Umbilical cord (tissue), 1 donor: ENCODE measurements at regions not wholly inside any gene's neighbourhood (a gene's known extent, or its start where the extent isn't known, plus 50 kb on each side); places are given as distances from the start of the nearest gene placed in this dataset.
A peak's percentile ranks its signal among the peaks of the same experiment; 100 is the strongest.

Experiments
- DNase-seq: peaks from one replicate; pipeline ENCODE4 v3.0.0-alpha.2; 2015; ENCODE audit warnings: low spot score

DNA sequence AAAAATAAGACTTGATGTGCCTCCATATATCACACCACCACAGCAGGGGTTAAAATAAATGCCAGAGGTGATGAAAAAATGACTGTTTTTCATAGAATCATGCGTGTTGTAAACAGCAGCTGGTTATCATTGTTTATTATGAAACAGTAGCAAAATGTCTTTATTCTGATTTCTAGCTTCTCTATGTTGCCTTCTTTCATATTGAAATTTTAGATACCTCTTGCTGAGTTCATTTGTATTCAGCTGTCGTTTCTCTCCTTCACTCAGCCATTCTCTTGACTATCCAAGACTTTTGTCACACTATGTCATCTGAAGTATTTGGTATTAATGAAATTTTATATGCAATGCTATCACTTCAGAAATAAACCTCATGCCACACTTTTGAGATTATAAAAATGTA is 465.0 kb downstream of the TAF11L14 start:
- DNase-seq = no peak

DNA sequence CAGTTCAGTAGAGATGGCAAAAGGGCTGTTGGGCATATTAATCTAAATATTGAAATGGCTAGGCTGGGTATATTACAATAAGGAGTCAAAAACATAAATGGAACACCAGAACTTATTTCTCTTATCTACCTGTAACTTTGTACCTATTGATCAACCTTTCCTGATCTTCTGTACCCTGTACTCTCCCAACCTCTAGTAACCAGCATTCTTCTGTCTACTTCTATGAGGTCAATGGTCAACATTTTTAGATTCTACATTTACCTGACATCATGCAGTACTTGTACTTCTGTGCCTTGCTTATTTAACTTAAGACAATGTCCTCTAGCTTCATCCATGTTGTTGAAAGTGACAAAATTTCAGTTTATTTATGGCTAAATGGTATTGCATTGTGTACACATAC is 467.3 kb downstream of the TAF11L14 start:
- no peak for DNase-seq

DNA sequence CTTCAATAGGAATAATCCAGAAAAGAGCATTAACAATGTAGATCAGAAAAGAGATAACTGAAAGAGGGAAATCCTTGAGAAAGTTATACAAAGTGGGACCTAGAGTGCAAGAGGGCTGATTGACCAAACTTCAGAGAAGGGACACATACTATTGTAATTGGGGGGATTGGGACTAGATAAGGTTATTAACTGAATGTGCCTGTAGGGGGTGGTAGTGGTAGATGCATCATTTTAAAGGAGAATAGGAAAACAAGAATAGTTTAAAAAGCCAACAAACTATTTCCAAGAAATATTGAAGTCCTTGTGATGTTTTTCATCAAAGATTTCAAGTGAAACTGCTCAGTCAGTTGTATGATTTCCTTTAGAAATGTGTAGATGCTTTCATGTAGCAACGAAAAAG is 468.5 kb downstream of the TAF11L14 start:
- no peak for DNase-seq

DNA sequence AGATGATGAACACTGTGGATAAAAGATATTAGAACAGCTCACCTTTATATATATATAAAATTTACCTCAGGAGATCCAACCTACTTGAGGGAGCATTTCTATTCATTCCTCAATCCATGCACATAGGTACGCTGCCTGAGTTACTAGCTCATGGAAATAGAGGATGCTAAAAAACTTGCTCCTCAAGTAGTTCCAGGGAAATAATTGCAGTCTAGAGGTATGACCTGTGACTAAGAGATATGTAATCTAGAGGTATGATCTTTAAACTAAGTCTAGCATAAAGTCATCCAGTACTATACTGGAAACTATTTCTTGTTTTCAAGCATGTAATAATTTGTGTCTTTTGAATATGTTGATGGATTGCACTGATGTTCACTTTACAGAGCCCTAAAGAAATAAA is 471.2 kb downstream of the TAF11L14 start:
- DNase-seq = no peak

DNA sequence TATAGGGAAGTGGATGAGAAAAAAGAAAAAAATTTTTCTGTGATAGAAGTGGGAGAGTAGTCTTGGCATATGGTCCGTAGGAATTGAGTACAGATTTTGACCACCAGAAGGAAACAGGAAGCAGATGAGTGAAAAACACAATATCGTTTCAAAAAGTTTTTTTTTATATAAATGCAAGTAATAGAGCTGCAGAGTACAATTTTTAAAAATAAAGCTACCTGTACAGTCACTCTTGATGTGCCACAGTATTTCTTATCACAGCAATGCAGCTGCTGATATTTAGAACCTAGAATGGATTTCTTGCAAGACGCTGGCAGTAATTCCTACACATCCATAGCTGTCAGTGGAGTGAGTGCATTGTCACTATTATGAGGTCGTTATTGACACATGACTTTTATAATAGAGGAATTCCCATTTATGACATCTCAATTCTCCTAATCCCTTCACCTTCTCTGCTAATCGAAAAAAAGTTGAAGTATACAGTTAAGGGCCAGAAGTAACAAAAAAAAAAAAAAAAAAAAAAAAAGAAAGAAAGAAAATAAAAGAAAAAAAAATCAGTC is 477.7 kb downstream of the TAF11L14 start:
- no peak for DNase-seq

DNA sequence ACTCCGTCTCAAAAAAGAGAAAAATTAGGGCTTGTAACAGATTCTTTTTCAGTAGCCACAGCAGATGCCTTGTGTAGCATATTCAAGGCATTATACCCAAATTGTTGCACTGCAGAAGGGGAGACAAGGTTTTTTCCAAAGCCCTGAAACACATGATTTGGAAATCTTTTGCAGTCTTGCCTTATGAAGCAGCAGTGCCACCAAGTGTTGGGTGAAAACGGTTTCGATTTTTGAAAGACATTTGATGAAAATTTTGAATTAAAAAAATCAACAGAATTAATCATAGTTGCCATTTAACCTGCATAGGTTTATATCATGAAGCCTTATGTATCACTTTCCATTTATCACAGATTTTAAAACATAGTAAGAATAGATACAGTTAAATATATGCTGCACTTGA is 479.5 kb downstream of the TAF11L14 start:
- peak; percentile 30 for DNase-seq

DNA sequence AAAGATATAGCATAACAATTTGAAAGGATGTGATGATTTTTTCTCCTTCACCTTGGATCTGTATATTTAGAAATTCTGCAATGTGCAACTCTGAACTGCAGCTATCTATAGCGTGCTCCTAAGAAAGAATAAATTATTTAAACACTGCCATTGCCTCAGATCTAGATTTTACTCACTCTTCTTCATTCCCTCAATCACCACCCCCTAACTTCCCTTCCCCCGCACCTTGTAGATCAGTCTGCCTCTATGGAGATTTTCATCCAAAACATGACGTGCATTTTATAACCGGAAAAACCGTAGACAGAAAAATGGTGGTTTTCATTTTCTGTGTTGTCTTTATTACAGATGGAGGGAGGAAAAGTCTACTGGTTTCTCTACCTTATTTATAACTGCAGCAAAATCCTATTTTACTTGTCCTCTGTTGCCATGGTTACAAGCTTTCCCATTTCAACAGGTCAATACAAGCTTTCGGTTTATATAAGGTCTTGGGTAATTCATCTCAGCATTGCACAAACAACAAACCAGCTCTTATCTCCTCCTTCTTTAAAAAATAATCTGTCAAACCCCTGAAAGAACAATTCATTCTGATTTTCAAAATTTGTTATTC is 480.0 kb downstream of the TAF11L14 start:
- DNase-seq = no peak

DNA sequence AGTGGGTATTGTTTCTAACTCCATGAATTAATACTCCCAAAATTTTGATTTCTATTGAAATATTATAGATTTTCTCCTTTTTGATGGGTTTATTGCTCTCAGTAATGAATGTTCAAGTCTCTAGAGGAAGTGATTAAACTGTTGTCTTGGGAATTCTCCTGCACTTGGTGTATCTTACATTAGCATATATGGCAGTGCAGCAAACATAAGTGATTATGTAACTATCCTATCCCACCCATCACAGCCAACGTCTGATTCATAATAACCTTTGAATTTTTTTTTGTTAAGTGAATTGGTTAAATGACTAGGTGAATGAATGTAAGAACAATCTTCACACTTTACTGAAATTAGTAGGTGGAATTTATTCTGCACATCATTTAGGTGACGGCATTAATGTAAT is 483.7 kb downstream of the TAF11L14 start:
- no peak for DNase-seq

DNA sequence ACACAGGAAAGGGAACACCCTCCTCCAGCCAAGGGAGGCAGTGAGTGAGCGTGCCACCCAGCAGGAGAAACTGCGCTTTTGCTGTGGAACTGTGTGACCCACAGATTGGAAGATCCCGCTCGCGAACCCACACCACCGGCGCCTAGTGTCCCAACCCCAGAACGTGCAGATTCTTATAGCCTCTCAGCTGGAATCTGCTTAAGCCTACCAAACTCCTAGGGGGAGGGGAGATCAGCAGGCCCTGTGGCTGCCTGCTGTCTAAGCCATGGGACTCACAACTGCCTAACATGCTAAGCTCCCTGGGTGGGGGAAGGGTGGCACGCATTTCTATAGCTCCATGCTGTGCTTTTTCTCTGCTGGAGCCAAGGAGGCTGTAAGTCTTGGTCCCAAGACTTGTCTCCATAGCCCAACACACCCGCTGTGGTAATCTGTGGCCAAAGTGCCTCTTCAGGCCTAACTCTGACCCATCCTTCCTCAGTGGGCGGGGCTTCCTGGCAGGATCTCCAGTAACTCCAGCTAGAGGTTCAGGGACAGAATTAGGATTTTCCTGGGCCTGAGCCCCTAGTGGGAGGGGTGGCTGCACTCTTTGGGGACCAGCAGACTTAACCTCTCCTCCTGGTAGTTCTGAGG is 485.0 kb downstream of the TAF11L14 start:
- DNase-seq = no peak

DNA sequence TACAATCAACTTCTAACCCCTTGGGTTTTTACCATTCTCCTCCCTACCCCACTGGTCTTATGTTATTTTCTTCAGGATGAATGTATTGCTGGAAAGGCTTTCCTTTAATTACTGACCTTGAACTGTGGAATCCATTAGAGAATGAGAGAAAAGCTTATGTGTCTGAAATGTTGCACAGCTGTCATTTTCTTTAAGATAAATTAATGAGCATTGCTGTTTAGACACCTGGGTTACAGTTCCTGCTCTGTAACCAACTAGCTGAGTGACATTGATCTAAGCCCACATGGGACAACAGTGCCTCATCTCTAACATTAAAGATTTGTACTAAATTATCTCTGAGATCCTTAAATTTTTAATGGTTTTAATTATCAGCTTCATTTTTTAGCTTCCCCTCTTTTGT is 507.0 kb downstream of the TAF11L14 start:
- DNase-seq = no peak

DNA sequence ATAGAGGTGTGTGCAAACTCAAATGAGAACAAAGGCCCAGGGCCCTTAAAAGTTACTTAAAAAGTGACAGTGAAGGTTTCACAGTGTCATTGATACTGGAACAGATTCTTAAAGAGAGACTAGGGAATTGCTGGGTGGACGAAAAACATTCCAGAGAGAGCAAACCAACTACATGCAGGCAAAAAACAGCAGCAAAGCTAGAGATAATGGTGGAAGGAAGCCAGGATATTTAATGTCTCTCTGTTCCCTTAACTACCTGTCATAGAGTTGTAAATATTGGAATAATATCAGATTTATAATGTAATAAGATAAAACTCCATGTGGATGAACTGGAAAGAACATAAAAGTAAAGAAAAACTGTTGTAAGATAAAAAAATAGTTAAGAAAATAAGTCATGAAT is 508.6 kb downstream of the TAF11L14 start:
- no peak for DNase-seq

DNA sequence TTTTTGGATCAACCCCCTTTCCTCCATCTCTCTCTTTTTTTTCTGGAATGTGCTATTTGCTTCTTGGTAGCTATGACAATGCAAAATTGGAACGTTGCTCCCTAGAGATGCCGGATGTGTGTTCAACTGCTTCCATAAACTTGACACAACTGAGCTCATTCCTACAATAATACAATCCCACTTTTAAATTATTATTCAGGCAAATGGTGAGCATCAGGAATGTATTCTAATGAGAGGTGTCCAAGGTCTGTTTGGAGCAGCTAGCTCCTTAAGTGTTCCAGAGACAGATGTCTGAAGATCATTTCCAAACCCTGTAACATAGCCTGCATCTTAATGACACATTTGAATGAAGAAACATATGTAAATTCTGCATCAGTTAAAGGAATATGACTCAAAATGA is 518.4 kb downstream of the TAF11L14 start:
- DNase-seq = no peak

DNA sequence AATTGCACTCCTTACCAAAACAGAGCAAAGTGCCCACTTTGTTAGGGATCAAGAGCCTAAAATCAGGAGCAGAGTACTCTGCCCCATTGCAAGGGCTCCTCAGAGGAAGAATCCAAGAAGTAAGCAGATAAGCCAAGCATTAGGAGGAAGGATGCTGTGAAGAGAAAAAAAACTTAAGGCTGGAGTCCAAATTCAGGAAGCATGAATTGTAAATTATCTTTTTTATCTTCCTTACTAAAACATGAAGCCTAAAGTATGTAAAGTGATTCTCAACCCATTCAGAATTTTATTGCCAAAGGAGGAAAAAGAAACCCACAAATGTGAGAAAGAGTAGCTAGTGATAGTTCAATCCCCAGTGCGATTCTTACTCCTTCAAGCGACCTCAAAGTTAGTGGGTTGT is 523.9 kb downstream of the TAF11L14 start:
- DNase-seq = no peak

DNA sequence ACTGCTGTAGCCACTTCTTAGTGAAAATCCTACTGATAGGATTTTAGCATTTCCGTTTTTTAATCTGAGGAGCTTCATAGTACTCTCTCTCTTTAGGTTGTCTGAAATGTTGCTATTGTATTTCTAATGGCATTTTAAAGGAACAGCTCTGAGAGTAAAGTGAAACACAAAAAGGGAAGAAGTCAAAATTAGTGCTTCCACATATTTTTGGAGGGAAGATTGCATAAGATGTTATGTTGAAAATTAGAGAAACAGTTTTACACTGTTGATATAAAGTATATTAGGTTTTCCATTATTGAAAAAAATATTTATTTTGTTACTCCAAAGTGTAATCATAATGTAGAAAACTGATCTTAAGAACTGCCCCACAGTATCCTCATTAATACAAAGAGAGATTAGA is 525.1 kb downstream of the TAF11L14 start:
- DNase-seq = no peak

DNA sequence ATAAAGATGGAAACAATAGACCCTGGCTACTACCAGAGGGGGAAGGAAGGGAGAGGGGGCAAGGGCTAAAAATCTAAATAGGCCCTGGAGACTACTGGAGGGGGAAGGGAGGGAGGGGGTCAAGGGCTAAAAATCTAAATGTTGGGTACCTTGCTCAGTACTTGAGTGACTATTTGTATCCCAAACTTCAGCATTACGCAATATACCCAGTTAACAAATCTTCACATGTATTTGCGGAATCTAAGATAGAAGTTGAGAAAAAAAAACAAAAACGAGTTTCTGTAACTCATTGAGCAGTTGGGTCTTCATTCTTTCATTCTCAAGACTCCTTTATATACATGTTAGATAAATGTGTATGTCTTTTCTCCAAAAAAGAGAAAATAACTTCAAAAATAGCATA is 537.4 kb downstream of the TAF11L14 start:
- DNase-seq = no peak

DNA sequence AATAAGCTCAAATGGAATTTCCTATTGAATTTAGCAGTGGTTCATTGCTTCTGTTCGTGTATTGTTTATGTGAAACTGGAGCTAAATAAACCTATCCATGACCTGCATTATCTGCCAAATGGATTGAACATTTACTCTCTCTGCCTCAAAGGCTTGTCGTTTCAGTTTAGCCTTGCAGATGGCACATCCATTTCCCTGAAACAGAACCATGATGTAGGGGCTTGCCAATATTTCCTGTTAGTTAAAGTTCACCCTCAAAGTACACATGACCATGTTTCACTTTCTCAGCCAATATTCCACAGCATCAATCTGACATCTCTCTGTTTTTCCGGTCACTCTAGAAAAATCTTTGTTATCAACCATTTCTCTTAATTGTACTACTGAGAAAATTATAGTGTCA is 545.3 kb downstream of the TAF11L14 start:
- no peak for DNase-seq

DNA sequence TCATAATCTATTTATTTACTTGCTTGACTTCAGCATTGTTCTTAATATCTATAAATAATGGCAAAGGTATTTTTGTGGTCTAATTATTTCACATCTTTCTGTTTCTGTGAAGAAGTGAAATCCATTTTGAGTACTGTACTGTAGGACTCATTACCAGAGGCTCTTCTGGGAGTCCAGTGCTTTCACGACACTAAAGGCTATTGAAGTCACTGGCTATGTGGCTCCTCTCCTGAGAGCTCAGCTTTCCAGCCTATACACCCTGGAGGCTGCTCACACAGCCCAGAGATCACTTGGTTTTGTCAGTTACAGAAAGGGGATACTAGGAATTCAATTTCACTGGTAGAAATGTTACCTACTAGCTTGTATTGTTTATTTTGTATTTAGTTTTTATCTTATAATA is 547.3 kb downstream of the TAF11L14 start:
- no peak for DNase-seq

DNA sequence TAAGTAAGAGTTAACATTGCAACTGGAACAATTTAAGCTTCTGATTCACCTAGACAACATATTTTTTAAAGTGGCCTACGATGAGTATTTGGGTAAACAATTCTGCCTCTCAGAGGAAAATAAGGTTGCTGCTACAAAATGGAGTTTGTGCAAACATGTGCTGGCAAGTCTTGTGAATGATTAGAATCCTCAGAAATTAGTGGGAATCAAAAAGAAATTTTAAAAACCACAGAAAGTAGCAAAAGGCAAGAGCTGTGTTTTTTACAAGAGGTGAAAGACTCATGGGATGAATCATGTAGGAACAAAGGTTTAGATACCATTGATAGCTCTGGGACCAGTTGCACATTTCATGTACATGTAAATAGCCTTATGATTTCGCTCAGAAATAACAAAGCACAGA is 561.6 kb downstream of the TAF11L14 start:
- no peak for DNase-seq

DNA sequence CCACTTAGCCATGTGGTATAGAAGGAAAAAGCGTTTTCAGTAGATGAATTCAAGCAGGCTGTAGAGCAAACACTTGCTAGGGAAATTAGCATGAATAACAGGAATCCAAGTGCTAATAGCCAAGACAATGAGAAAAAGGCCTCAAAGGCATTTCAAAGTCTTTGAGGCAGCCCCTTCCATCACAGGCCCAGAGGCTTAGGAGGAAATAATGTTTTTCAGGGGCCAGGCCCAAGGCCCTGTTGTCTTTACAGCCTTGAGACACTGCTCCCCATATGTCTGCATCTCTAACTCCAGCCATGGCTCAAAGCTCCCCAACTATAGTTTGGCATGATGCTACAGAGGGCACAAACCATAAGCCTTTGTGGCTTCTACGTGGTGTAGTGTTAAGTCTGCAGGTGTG is 563.5 kb downstream of the TAF11L14 start:
- no peak for DNase-seq

DNA sequence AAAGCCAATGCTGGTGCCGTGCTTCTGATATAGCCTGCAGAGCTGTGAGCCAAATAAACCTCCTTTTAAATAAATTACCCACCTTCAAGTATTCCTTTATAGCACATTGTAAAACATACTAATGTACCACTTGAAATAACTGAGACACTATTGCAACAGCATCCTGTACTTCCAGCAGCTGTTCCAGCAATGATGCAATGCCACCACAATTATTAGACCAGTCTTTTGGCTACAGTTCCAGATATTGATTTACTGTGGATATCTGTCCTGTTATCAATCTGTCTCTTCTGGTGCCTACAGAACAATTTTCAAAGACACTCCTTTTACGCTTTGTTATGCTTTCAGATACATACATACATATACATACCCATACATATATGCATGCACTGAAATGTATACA is 567.9 kb downstream of the TAF11L14 start:
- no peak for DNase-seq

DNA sequence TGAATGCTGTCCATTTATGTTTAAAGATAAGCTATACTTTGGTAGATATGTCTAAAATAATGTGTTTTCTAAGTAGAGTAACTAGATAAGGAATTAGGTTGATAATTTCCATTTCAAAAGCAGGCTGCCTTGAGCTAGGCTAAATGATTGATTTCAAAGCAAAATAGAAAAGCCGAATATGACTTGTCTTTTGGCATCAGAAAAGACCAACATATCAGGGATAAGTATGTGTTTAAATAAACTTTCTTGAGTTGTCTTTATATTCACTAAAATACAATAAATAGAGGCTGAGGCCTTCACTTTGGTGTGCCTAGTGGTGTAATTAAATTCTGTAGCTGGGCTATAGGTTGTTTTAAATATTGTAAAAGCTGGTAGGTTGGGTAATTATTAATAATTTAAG is 569.0 kb downstream of the TAF11L14 start:
- no peak for DNase-seq

DNA sequence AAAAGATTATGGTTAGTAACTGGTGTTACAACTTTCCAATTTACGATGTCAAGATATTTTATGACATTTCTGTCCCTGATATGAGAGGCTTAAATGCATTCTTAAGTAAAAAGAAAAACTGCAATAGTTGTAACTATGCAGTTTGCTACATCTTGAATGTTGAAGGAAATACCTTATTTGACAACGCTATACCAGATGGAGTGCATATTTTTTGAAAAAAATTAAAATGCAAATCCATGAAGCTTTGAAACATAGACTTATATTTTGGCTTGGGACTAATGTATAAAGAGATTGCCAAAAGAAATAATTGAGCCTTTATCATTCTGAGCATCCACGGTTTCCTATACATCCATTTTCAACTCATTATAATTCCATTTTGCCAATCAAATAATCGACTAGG is 579.4 kb downstream of the TAF11L14 start:
- no peak for DNase-seq

DNA sequence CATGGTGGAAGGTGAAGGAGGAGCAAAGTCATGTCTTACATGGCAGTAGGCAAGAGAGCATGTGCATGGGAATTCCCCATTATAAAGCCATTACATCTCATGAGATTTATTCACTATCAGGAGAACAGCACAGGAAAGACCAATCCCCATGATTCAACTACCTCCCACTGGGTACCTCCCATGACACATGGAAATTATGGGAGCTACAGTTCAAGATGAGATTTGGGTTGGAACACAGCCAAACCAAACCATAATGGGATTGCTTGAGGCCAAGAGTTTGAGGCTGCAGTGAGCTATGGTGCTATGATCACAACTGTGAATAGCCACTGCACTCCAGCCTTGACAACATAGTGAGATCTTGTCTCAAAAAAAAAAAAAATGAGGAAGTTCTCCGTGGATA is 581.8 kb downstream of the TAF11L14 start:
- DNase-seq = no peak

DNA sequence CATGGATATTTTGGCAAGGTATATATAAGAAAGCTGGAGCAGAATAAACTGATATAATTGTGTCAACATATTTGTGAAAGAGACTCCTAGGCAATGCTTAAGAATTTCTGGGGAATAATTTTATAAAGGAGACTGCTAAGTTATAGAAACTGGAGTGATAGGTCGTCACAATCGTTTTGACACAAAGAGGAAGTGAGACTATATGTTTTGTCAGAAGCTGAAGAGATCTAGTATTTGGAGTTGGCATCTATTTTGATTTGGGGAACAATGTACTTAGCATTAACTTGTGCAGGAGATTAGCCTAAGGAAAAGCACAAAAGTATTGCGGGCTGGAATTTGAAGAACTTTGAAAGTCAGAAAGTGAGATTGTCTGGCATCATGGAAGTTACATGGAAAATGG is 582.5 kb downstream of the TAF11L14 start:
- DNase-seq = no peak
